ENCODE measurements at regions not wholly inside any gene's neighbourhood (a gene's known extent, or its start where the extent isn't known, plus 50 kb on each side); places are given as distances from the start of the nearest gene placed in this dataset.

DNA sequence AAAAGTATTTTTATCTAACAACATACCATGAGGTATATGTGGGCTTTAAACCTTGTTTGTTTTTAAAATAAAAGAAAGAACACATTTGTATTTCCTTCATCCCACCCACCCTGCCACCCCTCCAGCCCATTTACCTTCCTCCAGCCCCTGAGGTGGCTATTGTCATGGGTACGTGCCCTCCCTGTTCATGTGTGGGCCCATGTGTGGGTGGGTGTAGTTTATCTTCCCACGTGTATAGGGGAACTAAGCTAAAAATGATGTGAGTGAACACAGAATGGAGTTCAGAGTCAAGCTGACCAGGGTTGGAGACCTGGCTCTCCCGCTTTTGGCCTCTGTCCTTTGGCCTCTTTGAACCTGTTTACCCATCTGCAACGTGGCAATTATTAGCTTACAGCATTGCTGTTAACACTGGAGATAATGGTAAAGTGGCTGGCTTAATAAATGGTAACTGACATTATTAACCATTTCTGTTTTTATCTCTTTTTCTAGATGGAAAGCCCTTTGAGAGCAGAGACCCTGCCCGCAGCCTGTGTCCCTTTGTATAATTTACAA is 78.1 kb upstream of the WDR26 start (continued):
- TF ChIP-seq CTCF (IDR thresholded peaks at IDR 0.05 in 2 of 3, conservative IDR thresholded peaks at IDR 0.05 in 1 of 3; ENCODE audit: borderline replicate concordance in 1 of 3, insufficient read depth in 1 of 3, low read depth in 2 of 3, low read length in 2 of 3) = no peak
- no peak for TF ChIP-seq SRF (IDR thresholded peaks at IDR 0.05; ENCODE audit: low read depth)
- no peak for TF ChIP-seq CBX3 (IDR thresholded peaks at IDR 0.05; ENCODE audit: low read depth)
- no peak for TF ChIP-seq EZH2 (IDR thresholded peaks at IDR 0.05)
- no peak for TF ChIP-seq EGR1 (IDR thresholded peaks at IDR 0.05; ENCODE audit: low read depth)

DNA sequence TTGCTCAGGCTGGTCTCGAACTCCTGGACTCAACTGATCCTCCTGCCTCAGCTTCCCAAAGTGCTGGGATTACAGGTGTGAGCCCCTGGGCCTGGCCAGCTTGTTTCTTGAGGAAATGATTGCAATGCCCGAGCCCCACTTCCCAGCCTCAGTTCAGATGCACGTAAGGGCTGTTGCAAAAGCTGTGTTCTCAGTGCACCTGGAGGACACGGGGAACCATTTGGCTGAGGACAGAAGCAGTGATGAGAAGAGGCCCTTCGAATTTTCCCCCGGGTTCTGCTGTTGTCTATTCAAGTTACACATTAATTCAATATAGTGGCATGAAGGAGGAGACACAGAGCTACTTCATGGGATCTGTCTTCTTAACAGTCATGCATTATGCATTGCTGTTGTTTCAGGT is 78.8 kb upstream of the WDR26 start:
- no peaks in the 10 kb centered on the region for H3K27me3 ChIP-seq (ENCODE audit: insufficient read depth, low read length)
- no peaks in the 10 kb centered on the region for H3K36me3 ChIP-seq (ENCODE audit: control insufficient read depth in 1 of 2, insufficient read depth in 2 of 2, low read length in 2 of 2)

More for the DNA sequence above, 78.8 kb upstream of the WDR26 start:
- no peaks in the 10 kb centered on the region for H3K79me2 ChIP-seq (ENCODE audit: insufficient read depth, low read length)
- TF ChIP-seq MAX (IDR thresholded peaks at IDR 0.05) (no peak), EZH2phosphoT487 (IDR thresholded peaks at IDR 0.05; ENCODE audit: borderline replicate concordance) (no peak), CBX3 (IDR thresholded peaks at IDR 0.05; ENCODE audit: low read depth) (no peak), RAD21 (IDR thresholded peaks at IDR 0.05; ENCODE audit: low read depth) (no peak), FOSL1 (IDR thresholded peaks at IDR 0.05; ENCODE audit: low read depth) (no peak), ZNF274 (IDR thresholded peaks at IDR 0.05; ENCODE audit: low read depth, low read length) (no peak)
- H3K4me1 ChIP-seq (ENCODE audit: control insufficient read depth in 1 of 2, insufficient read depth in 2 of 2, low read length in 2 of 2) = peaks cover 0 to 5% of the 10 kb centered on the region in 2 experiments; a peak in 1 of 4 replicates
- H3K4me2 ChIP-seq (ENCODE audit: low read length) = no peak overlapping the region; the same call in 1 of the 2 replicates
- no peaks in the 10 kb centered on the region for H4K20me1 ChIP-seq (ENCODE audit: insufficient read depth)
- no peak overlapping the region for H3K4me3 ChIP-seq (replicated peaks in 1 of 2; ENCODE audit: low read depth in 1 of 2, low read length in 2 of 2)
- no peaks in the 10 kb centered on the region for H3K9me2 ChIP-seq (ENCODE audit: insufficient read depth)
- no peak overlapping the region for H3K27ac ChIP-seq (ENCODE audit: low read depth, low read length)
- no TSS peak for BruUV-seq (replicated peaks)
- H3K9me3 ChIP-seq (ENCODE audit: control insufficient read depth in 1 of 2, insufficient read depth in 1 of 2, low read depth in 1 of 2, low read length in 2 of 2) = no peaks in the 10 kb centered on the region
- peak; percentile 35 for ATAC-seq
- RAD21 ChIA-PET (ENCODE audit: low non-redundant PET in 1 of 2, low total read pairs in 2 of 2, uncharacterized antibody in 2 of 2, unreplicated experiment in 2 of 2) = interaction anchor here in 1 of 2 experiments (1.0 to 2.5 kb wide), 3 partner anchors 128 to 409 kb away, joined by 3 to 9 read pairs (median 4); no protein-coding TSS in a partner anchor
- intact Hi-C loops (cut with micrococcal nuclease) = loop anchor here (1.0 to 10.0 kb wide), 5 partner anchors 128 to 1461 kb away; no protein-coding TSS in a partner anchor
- CTCF ChIA-PET = interaction anchor here (0.9 to 4.6 kb wide), 8 partner anchors 14 to 417 kb away, joined by 3 to 24 read pairs (median 6); no protein-coding TSS in a partner anchor
- POLR2A ChIA-PET = no interaction called here
- no peak overlapping the region for H2AFZ ChIP-seq (ENCODE audit: low read depth, low read length, poor library complexity, severe bottlenecking)
- DNase-seq (ENCODE audit: low read depth, low spot score) = no peak
- H3K9ac ChIP-seq (ENCODE audit: low read length) = no peak overlapping the region
